ENCODE measurements at regions not wholly inside any gene's neighbourhood (a gene's known extent, or its start where the extent isn't known, plus 50 kb on each side); places are given as distances from the start of the nearest gene placed in this dataset.

- intact Hi-C loops (cut with micrococcal nuclease; ENCODE audit: unreplicated experiment) (no loop called here), in situ Hi-C loops (cut with HindIII; ENCODE audit: low pct_unique_long_range_greater_than_20kb, low sequenced_read_pairs) (no loop called here)
- CTCF ChIA-PET, result no interaction called here
- H3K27me3 ChIP-seq (ENCODE audit: control insufficient read depth, insufficient read depth, low read length), result no peaks in the 10 kb centered on the region; the same call in 1 of the 2 replicates
- peaks cover 8% of the 10 kb centered on the region; the same call in 1 of the 2 replicates for H3K9me3 ChIP-seq (ENCODE audit: control insufficient read depth, insufficient read depth, low read depth, low read length)
- DNase-seq (ENCODE audit: low read depth, low spot score) (no peak), ATAC-seq (no peak)
- no TSS peak for BruUV-seq (replicated peaks)
- no peak overlapping the region for H3K27ac ChIP-seq (ENCODE audit: low read length)
- TF ChIP-seq TCF7L2 (IDR thresholded peaks at IDR 0.05; ENCODE audit: low read depth, low read length), result no peak
- H3K4me3 ChIP-seq (ENCODE audit: low read depth in 2 of 2, low read length in 2 of 2), result no peak overlapping the region
- POLR2A ChIA-PET, result no interaction called here
- H3K4me1 ChIP-seq (ENCODE audit: control insufficient read depth, insufficient read depth, low read length), result no peaks in the 10 kb centered on the region
- H3K36me3 ChIP-seq (ENCODE audit: control insufficient read depth, insufficient read depth, low read length), result no peaks in the 10 kb centered on the region
These were observed 71.7 kb upstream of the SH3PXD2B start for GRCh38 chr5:172525996-172526360.

DNA sequence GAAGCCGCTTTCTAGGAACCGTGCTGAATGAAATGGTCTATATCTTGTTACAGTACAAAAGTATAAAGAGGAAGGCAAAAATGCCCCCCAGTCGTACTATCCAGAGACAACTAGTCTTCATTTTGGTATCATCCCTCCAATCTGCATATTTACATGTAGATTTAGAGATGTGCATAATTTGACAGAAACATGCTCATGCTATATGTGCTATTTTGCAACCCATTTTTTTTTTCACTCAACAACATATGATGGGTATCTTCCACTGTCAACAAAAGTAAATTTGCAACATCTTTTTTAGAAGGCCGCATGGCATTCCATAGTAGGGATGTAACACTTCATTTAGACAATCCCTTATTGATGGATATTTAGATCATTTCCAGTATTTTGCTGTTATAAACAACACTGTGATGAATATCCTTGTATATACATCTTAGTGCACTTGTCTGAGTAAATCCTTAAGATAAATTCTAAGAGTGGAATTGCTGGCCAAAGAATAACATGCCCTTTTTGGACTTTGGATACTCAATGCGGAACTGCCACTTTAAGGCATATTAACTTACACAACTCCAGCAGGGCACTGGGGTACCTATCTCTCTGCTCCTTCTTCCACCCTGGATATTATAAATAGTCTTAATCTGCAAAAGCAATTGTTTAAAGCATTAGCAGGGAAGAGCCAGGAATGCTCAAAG is 71.1 kb upstream of the SH3PXD2B start:
- POLR2A ChIA-PET, result no interaction called here
- DNase-seq (ENCODE audit: low read depth, low spot score) (no peak), ATAC-seq (no peak)
- H3K27ac ChIP-seq (ENCODE audit: low read length), result no peak overlapping the region
- H3K4me1 ChIP-seq (ENCODE audit: control insufficient read depth, insufficient read depth, low read length), result no peaks in the 10 kb centered on the region
- CTCF ChIA-PET, result no interaction called here
- TF ChIP-seq SIN3A (IDR thresholded peaks at IDR 0.05; ENCODE audit: borderline replicate concordance, insufficient read depth, low read depth, low read length) (no peak), TCF7L2 (IDR thresholded peaks at IDR 0.05; ENCODE audit: low read depth, low read length) (no peak), POLR2AphosphoS5 (IDR thresholded peaks at IDR 0.05; ENCODE audit: low read depth, low read length) (no peak)
- TF ChIP-seq, protein P1, sequence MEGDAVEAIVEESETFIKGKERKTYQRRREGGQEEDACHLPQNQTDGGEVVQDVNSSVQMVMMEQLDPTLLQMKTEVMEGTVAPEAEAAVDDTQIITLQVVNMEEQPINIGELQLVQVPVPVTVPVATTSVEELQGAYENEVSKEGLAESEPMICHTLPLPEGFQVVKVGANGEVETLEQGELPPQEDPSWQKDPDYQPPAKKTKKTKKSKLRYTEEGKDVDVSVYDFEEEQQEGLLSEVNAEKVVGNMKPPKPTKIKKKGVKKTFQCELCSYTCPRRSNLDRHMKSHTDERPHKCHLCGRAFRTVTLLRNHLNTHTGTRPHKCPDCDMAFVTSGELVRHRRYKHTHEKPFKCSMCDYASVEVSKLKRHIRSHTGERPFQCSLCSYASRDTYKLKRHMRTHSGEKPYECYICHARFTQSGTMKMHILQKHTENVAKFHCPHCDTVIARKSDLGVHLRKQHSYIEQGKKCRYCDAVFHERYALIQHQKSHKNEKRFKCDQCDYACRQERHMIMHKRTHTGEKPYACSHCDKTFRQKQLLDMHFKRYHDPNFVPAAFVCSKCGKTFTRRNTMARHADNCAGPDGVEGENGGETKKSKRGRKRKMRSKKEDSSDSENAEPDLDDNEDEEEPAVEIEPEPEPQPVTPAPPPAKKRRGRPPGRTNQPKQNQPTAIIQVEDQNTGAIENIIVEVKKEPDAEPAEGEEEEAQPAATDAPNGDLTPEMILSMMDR (IDR thresholded peaks at IDR 0.05), result no peak
- TF ChIP-seq, protein P2, sequence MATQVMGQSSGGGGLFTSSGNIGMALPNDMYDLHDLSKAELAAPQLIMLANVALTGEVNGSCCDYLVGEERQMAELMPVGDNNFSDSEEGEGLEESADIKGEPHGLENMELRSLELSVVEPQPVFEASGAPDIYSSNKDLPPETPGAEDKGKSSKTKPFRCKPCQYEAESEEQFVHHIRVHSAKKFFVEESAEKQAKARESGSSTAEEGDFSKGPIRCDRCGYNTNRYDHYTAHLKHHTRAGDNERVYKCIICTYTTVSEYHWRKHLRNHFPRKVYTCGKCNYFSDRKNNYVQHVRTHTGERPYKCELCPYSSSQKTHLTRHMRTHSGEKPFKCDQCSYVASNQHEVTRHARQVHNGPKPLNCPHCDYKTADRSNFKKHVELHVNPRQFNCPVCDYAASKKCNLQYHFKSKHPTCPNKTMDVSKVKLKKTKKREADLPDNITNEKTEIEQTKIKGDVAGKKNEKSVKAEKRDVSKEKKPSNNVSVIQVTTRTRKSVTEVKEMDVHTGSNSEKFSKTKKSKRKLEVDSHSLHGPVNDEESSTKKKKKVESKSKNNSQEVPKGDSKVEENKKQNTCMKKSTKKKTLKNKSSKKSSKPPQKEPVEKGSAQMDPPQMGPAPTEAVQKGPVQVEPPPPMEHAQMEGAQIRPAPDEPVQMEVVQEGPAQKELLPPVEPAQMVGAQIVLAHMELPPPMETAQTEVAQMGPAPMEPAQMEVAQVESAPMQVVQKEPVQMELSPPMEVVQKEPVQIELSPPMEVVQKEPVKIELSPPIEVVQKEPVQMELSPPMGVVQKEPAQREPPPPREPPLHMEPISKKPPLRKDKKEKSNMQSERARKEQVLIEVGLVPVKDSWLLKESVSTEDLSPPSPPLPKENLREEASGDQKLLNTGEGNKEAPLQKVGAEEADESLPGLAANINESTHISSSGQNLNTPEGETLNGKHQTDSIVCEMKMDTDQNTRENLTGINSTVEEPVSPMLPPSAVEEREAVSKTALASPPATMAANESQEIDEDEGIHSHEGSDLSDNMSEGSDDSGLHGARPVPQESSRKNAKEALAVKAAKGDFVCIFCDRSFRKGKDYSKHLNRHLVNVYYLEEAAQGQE (IDR thresholded peaks at IDR 0.05; ENCODE audit: insufficient read depth in 1 of 2, low read depth in 2 of 2, low read length in 1 of 2), result no peak
- H3K9me3 ChIP-seq (ENCODE audit: control insufficient read depth, insufficient read depth, low read depth, low read length), result peaks cover 10% of the 10 kb centered on the region; the same call in 1 of the 2 replicates
- H3K36me3 ChIP-seq (ENCODE audit: control insufficient read depth, insufficient read depth, low read length), result no peaks in the 10 kb centered on the region
- in situ Hi-C loops (cut with HindIII; ENCODE audit: low pct_unique_long_range_greater_than_20kb, low sequenced_read_pairs) (no loop called here), intact Hi-C loops (cut with micrococcal nuclease; ENCODE audit: unreplicated experiment) (no loop called here)
- no TSS peak for BruUV-seq (replicated peaks)
- H3K27me3 ChIP-seq (ENCODE audit: control insufficient read depth, insufficient read depth, low read length), result no peaks in the 10 kb centered on the region; the same call in 1 of the 2 replicates
- no peak overlapping the region for H3K4me3 ChIP-seq (ENCODE audit: low read depth in 2 of 2, low read length in 2 of 2)

- Histone ChIP-seq H3K27me3 (ENCODE audit: control insufficient read depth, insufficient read depth, low read length) (no peaks in the 10 kb centered on the region; the same call in 1 of the 2 replicates), H3K36me3 (ENCODE audit: control insufficient read depth, insufficient read depth, low read length) (no peaks in the 10 kb centered on the region), H3K4me3 (ENCODE audit: low read depth in 2 of 2, low read length in 2 of 2) (no peak overlapping the region), H3K27ac (ENCODE audit: low read length) (no peak overlapping the region), H3K9me3 (ENCODE audit: control insufficient read depth, insufficient read depth, low read depth, low read length) (peaks cover 14% of the 10 kb centered on the region; the same call in 1 of the 2 replicates), H3K4me1 (ENCODE audit: control insufficient read depth, insufficient read depth, low read length) (no peaks in the 10 kb centered on the region)
- BruUV-seq (replicated peaks), result no TSS peak
- intact Hi-C loops (cut with micrococcal nuclease; ENCODE audit: unreplicated experiment) (no loop called here), in situ Hi-C loops (cut with HindIII; ENCODE audit: low pct_unique_long_range_greater_than_20kb, low sequenced_read_pairs) (no loop called here)
- DNase-seq (ENCODE audit: low read depth, low spot score), result no peak
- no peak for ATAC-seq
- no peak for TF ChIP-seq POLR2AphosphoS5 (IDR thresholded peaks at IDR 0.05; ENCODE audit: low read depth, low read length)
- TF ChIP-seq SIN3A (IDR thresholded peaks at IDR 0.05; ENCODE audit: borderline replicate concordance, insufficient read depth, low read depth, low read length), result no peak
- TF ChIP-seq, protein P2 (IDR thresholded peaks at IDR 0.05; ENCODE audit: insufficient read depth in 1 of 2, low read depth in 2 of 2, low read length in 1 of 2), result no peak
- ChIA-PET CTCF (no interaction called here), POLR2A (no interaction called here)
These were observed 70.3 kb upstream of the SH3PXD2B start for GRCh38 chr5:172524573-172525021.

All from Panc1 (cell line).